ENCODE measurements at regions not wholly inside any gene's neighbourhood (a gene's known extent, or its start where the extent isn't known, plus 50 kb on each side); places are given as distances from the start of the nearest gene placed in this dataset.

DNA sequence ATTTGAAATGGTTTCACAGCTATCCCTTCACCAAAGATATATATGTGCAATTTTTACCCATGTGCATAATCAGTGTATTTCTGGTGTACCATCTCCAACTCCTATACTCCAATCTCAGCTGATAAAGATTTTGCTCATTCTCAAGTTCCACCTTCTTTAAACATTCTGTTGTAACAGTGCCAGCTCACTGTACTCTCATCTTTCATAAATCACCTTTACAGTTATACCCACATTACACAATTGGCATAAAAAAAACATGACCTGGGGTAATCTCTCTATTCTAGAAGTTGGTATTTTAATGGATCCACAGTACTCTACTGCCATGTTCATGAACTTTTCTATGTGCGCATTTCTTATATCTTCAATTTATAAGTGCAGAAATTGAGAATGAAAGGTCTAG lies 339.9 kb upstream of the DPH6 start:
- Histone ChIP-seq H2AFZ (ENCODE audit: low read depth, low read length) (no peak overlapping the region), H3K27ac (ENCODE audit: extremely low read depth, low read depth, low read length) (no peak overlapping the region), H3K79me2 (ENCODE audit: control insufficient read depth, insufficient read depth, low read length) (no peaks in the 10 kb centered on the region), H4K20me1 (replicated peaks; ENCODE audit: control insufficient read depth, insufficient read depth, low read length) (no peaks in the 10 kb centered on the region), H3K4me3 (no peak overlapping the region), H3K9me3 (replicated peaks; ENCODE audit: control insufficient read depth, insufficient read depth, low read depth, low read length) (no peaks in the 10 kb centered on the region), H3K27me3 (ENCODE audit: control insufficient read depth in 2 of 2, insufficient read depth in 2 of 2, low read length in 2 of 2) (no peaks in the 10 kb centered on the region), H3K4me2 (ENCODE audit: insufficient read depth, low read length) (no peak overlapping the region), H3K9ac (ENCODE audit: insufficient read depth in 1 of 2, low read depth in 2 of 2, low read length in 2 of 2) (no peak overlapping the region), H3K36me3 (ENCODE audit: control insufficient read depth, insufficient read depth, low read length) (no peaks in the 10 kb centered on the region), H3K4me1 (replicated peaks in 1 of 2; ENCODE audit: control insufficient read depth in 2 of 2, insufficient read depth in 2 of 2, low read length in 2 of 2) (no peaks in the 10 kb centered on the region), H3K9me1 (ENCODE audit: control insufficient read depth, insufficient read depth, low read length) (no peaks in the 10 kb centered on the region)
- BruUV-seq (replicated peaks), result no TSS peak
- TF ChIP-seq NCOA4 (IDR thresholded peaks at IDR 0.05; ENCODE audit: partially characterized antibody) (no peak), ZNF165 (CRISPR knock-in tag; IDR thresholded peaks at IDR 0.05; ENCODE audit: borderline replicate concordance) (no peak), PTBP1 (IDR thresholded peaks at IDR 0.05; ENCODE audit: low read depth, low read length) (no peak), ZBTB12 (CRISPR knock-in tag; IDR thresholded peaks at IDR 0.05) (no peak), CEBPG (CRISPR knock-in tag; IDR thresholded peaks at IDR 0.05) (no peak), CEBPG (tag; conservative IDR thresholded peaks at IDR 0.05 in 1 of 2, IDR thresholded peaks at IDR 0.05 in 1 of 2) (no peak), PTRF (tag; IDR thresholded peaks at IDR 0.05) (no peak), ELF4 (CRISPR knock-in tag; IDR thresholded peaks at IDR 0.05) (no peak), E2F1 (CRISPR knock-in tag; IDR thresholded peaks at IDR 0.05) (no peak)
- TF ChIP-seq, protein P1, sequence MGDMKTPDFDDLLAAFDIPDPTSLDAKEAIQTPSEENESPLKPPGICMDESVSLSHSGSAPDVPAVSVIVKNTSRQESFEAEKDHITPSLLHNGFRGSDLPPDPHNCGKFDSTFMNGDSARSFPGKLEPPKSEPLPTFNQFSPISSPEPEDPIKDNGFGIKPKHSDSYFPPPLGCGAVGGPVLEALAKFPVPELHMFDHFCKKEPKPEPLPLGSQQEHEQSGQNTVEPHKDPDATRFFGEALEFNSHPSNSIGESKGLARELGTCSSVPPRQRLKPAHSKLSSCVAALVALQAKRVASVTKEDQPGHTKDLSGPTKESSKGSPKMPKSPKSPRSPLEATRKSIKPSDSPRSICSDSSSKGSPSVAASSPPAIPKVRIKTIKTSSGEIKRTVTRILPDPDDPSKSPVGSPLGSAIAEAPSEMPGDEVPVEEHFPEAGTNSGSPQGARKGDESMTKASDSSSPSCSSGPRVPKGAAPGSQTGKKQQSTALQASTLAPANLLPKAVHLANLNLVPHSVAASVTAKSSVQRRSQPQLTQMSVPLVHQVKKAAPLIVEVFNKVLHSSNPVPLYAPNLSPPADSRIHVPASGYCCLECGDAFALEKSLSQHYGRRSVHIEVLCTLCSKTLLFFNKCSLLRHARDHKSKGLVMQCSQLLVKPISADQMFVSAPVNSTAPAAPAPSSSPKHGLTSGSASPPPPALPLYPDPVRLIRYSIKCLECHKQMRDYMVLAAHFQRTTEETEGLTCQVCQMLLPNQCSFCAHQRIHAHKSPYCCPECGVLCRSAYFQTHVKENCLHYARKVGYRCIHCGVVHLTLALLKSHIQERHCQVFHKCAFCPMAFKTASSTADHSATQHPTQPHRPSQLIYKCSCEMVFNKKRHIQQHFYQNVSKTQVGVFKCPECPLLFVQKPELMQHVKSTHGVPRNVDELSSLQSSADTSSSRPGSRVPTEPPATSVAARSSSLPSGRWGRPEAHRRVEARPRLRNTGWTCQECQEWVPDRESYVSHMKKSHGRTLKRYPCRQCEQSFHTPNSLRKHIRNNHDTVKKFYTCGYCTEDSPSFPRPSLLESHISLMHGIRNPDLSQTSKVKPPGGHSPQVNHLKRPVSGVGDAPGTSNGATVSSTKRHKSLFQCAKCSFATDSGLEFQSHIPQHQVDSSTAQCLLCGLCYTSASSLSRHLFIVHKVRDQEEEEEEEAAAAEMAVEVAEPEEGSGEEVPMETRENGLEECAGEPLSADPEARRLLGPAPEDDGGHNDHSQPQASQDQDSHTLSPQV (IDR thresholded peaks at IDR 0.05), result no peak
- ATAC-seq, result no peak
- in situ Hi-C loops (cut with MboI), result no loop called here
- DNase-seq (ENCODE audit: extremely low read depth in 1 of 4, low spot score in 3 of 4), result no peak
- 19% methylated on average over 1 of the region's 1 CpG for WGBS (ENCODE audit: insufficient coverage, low coverage, missing lambda C conversion rate)
- ChIA-PET POLR2A (no interaction called here), CTCF (ENCODE audit: low intra/inter-chr PET ratio) (no interaction called here)
- intact Hi-C loops (cut with micrococcal nuclease), result no loop called here
- no peak for FAIRE-seq
